ENCODE measurements at regions not wholly inside any gene's neighbourhood (a gene's known extent, or its start where the extent isn't known, plus 50 kb on each side); places are given as distances from the start of the nearest gene placed in this dataset.

DNA sequence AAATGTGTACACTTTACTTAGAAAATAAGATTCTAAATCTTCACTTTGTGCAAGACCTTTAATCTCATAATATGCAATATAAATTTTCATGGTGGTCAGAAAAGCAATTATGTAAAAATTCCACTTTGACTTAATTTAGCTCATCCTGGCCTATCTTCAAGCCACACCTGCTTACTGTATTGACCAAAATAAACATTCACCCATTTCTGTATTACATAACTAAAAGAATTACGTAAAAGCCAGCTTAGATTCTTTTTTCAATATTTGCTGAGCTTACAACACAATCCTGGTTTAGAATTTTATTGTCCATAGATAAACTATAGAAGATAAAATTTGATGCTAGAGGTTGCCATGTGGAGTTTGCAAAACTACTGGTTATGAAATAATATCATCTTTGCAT lies 172.9 kb upstream of the GRM3 start:
- DNase-seq (ENCODE audit: low read depth, low spot score): no peak
- ChIA-PET POLR2A (no interaction called here), RAD21 (ENCODE audit: low non-redundant PET in 1 of 2, low total read pairs in 2 of 2, uncharacterized antibody in 2 of 2, unreplicated experiment in 2 of 2) (no interaction called here), CTCF (interaction anchor here (1.3 to 3.3 kb wide), 5 partner anchors 10 to 581 kb away, joined by 3 to 23 read pairs (median 6); no protein-coding TSS in a partner anchor)
- no peak for ATAC-seq
- TF ChIP-seq YY1 (IDR thresholded peaks at IDR 0.05; ENCODE audit: extremely low read depth, insufficient replicate concordance, low read depth, low read length) (no peak), EZH2 (IDR thresholded peaks at IDR 0.05) (no peak), CBX3 (IDR thresholded peaks at IDR 0.05; ENCODE audit: low read depth) (no peak)
- H3K4me3 ChIP-seq (replicated peaks in 1 of 2; ENCODE audit: low read depth in 1 of 2, low read length in 2 of 2): no peak overlapping the region
- H3K27me3 ChIP-seq (ENCODE audit: insufficient read depth, low read length): no peaks in the 10 kb centered on the region
- no peaks in the 10 kb centered on the region for H3K4me1 ChIP-seq (ENCODE audit: control insufficient read depth in 1 of 2, insufficient read depth in 2 of 2, low read length in 2 of 2)
- no peak overlapping the region for H3K9ac ChIP-seq (ENCODE audit: low read length)
- H3K9me2 ChIP-seq (ENCODE audit: insufficient read depth): no peaks in the 10 kb centered on the region
- no peak overlapping the region for H3K4me2 ChIP-seq (ENCODE audit: low read length)
- intact Hi-C loops (cut with micrococcal nuclease): loop anchor here (10.0 kb wide), 1 partner anchor 434 kb away; no protein-coding TSS in a partner anchor
- H4K20me1 ChIP-seq (ENCODE audit: insufficient read depth): no peaks in the 10 kb centered on the region
- BruUV-seq (replicated peaks): no TSS peak
- no peaks in the 10 kb centered on the region for H3K9me3 ChIP-seq (ENCODE audit: control insufficient read depth in 1 of 2, insufficient read depth in 1 of 2, low read depth in 1 of 2, low read length in 2 of 2)
- H3K36me3 ChIP-seq (ENCODE audit: control insufficient read depth in 1 of 2, insufficient read depth in 2 of 2, low read length in 2 of 2): no peaks in the 10 kb centered on the region
- H2AFZ ChIP-seq (ENCODE audit: low read depth, low read length, poor library complexity, severe bottlenecking): no peak overlapping the region
- no peak overlapping the region for H3K27ac ChIP-seq (ENCODE audit: low read depth, low read length)
- no peaks in the 10 kb centered on the region for H3K79me2 ChIP-seq (ENCODE audit: insufficient read depth, low read length)

DNA sequence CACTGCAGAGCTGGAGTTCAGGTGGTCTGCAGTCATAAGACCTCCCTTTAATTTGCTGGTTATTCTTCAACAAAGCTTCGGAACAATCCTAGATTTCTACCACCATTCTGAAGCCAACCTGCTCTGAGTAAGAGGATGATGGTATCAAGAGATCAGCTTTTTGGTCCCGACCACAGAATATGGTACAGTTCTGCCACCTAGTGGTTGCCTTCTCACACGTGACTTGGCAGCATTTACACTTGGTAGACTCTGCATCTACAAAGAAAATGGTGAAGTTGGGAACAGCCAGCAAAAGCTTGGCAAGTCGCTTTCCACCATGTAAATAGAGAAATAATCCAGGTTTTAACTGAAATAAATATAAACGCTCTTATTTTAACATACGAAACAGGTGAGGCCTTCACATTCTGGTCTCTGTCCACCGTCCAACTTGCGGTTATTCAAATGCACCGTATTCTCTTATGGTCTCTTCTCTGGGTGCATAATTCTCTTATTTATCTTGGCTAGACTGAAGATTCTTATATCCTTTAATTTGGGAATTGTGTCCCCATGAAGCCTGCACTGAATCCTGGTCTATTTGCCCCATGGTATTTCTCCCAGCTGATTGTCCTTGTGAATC lies 173.9 kb upstream of the GRM3 start:
- Histone ChIP-seq H3K79me2 (ENCODE audit: insufficient read depth, low read length) (no peaks in the 10 kb centered on the region), H4K20me1 (ENCODE audit: insufficient read depth) (no peaks in the 10 kb centered on the region), H3K4me3 (replicated peaks in 1 of 2; ENCODE audit: low read depth in 1 of 2, low read length in 2 of 2) (no peak overlapping the region), H3K9me3 (ENCODE audit: control insufficient read depth in 1 of 2, insufficient read depth in 1 of 2, low read depth in 1 of 2, low read length in 2 of 2) (no peaks in the 10 kb centered on the region), H3K9me2 (ENCODE audit: insufficient read depth) (no peaks in the 10 kb centered on the region), H3K4me1 (ENCODE audit: control insufficient read depth in 1 of 2, insufficient read depth in 2 of 2, low read length in 2 of 2) (no peaks in the 10 kb centered on the region), H3K9ac (ENCODE audit: low read length) (no peak overlapping the region), H3K4me2 (ENCODE audit: low read length) (no peak overlapping the region), H3K27ac (ENCODE audit: low read depth, low read length) (no peak overlapping the region), H3K27me3 (ENCODE audit: insufficient read depth, low read length) (no peaks in the 10 kb centered on the region), H2AFZ (ENCODE audit: low read depth, low read length, poor library complexity, severe bottlenecking) (no peak overlapping the region), H3K36me3 (ENCODE audit: control insufficient read depth in 1 of 2, insufficient read depth in 2 of 2, low read length in 2 of 2) (no peaks in the 10 kb centered on the region)
- TF ChIP-seq, protein P1, sequence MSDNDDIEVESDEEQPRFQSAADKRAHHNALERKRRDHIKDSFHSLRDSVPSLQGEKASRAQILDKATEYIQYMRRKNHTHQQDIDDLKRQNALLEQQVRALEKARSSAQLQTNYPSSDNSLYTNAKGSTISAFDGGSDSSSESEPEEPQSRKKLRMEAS (IDR thresholded peaks at IDR 0.05): peak; percentile 29; the same call in 1 of the 2 replicates
- TF ChIP-seq RAD21 (IDR thresholded peaks at IDR 0.05; ENCODE audit: low read depth) (peak; percentile 85), CBX3 (IDR thresholded peaks at IDR 0.05; ENCODE audit: low read depth) (peak; percentile 29; the same call in 1 of the 2 replicates), YY1 (IDR thresholded peaks at IDR 0.05; ENCODE audit: extremely low read depth, insufficient replicate concordance, low read depth, low read length) (no peak)
- TF ChIP-seq, protein P2, sequence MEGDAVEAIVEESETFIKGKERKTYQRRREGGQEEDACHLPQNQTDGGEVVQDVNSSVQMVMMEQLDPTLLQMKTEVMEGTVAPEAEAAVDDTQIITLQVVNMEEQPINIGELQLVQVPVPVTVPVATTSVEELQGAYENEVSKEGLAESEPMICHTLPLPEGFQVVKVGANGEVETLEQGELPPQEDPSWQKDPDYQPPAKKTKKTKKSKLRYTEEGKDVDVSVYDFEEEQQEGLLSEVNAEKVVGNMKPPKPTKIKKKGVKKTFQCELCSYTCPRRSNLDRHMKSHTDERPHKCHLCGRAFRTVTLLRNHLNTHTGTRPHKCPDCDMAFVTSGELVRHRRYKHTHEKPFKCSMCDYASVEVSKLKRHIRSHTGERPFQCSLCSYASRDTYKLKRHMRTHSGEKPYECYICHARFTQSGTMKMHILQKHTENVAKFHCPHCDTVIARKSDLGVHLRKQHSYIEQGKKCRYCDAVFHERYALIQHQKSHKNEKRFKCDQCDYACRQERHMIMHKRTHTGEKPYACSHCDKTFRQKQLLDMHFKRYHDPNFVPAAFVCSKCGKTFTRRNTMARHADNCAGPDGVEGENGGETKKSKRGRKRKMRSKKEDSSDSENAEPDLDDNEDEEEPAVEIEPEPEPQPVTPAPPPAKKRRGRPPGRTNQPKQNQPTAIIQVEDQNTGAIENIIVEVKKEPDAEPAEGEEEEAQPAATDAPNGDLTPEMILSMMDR (IDR thresholded peaks at IDR 0.05 in 2 of 3, conservative IDR thresholded peaks at IDR 0.05 in 1 of 3; ENCODE audit: borderline replicate concordance in 1 of 3, insufficient read depth in 1 of 3, low read depth in 2 of 3, low read length in 2 of 3): peak; percentile 47 to 82 (median 70); a peak in 5 of 6 replicates
- BruUV-seq (replicated peaks): no TSS peak
- DNase-seq (ENCODE audit: low read depth, low spot score): peak; percentile 78
- intact Hi-C loops (cut with micrococcal nuclease): loop anchor here (1.0 to 10.0 kb wide), 3 partner anchors 435 to 1437 kb away; no protein-coding TSS in a partner anchor
- ChIA-PET POLR2A (no interaction called here), RAD21 (ENCODE audit: low non-redundant PET in 1 of 2, low total read pairs in 2 of 2, uncharacterized antibody in 2 of 2, unreplicated experiment in 2 of 2) (interaction anchor here (0.8 to 1.4 kb wide), 3 partner anchors 114 to 580 kb away, joined by 3 to 6 read pairs (median 4); no protein-coding TSS in a partner anchor), CTCF (interaction anchor here (0.6 to 3.3 kb wide), 12 partner anchors 11 to 640 kb away, joined by 3 to 23 read pairs (median 4); no protein-coding TSS in a partner anchor)
- ATAC-seq: peak; percentile 94
